OCI-LY1 (cell line): ENCODE measurements at regions not wholly inside any gene's neighbourhood (a gene's known extent, or its start where the extent isn't known, plus 50 kb on each side); places are given as distances from the start of the nearest gene placed in this dataset.

Experiments
- H2AFZ ChIP-seq: fragments of 200-600 bp; sonication (generic), shearing (Covaris generic); 2 replicates; pipeline ENCODE4 v1.6.0; 2014; ENCODE audit warnings: antibody characterized with exemption, mild to moderate bottlenecking, low read length
- H3F3A ChIP-seq: fragments of 200-600 bp; sonication (generic), shearing (Covaris generic); 2 replicates; pipeline ENCODE4 v1.6.0; 2014; ENCODE audit warnings: mild to moderate bottlenecking, antibody characterized with exemption, low read length, moderate library complexity; ENCODE audit not compliant: insufficient read depth
- H3K27ac ChIP-seq: fragments of 200-600 bp; sonication (generic); 2 replicates; pipeline ENCODE4 v1.5.1; 2014; ENCODE audit warnings: low read length, mixed run types, mild to moderate bottlenecking, low read depth; ENCODE audit not compliant: poor library complexity, severe bottlenecking
- H3K27me3 ChIP-seq: fragments of 200-600 bp; sonication (generic); 2 replicates; pipeline ENCODE4 v1.6.0; 2014; ENCODE audit warnings: antibody characterized with exemption, mild to moderate bottlenecking, low read length, moderate library complexity; ENCODE audit not compliant: insufficient read depth
- H3K36me3 ChIP-seq: fragments of 200-600 bp; sonication (generic); 2 replicates; pipeline ENCODE4 v1.6.1; 2014; ENCODE audit warnings: mild to moderate bottlenecking, antibody characterized with exemption, low read length, moderate library complexity, mixed read lengths; ENCODE audit not compliant: insufficient read depth
- H3K4me1 ChIP-seq: fragments of 200-600 bp; sonication (generic); 2 replicates; pipeline ENCODE4 v1.5.1; 2014; ENCODE audit warnings: mild to moderate bottlenecking, low read length, moderate library complexity; ENCODE audit not compliant: insufficient read depth, severe bottlenecking
- H3K4me2 ChIP-seq: fragments of 200-600 bp; sonication (generic), shearing (Covaris generic); 2 replicates; pipeline ENCODE4 v1.6.1; 2014; ENCODE audit warnings: low read length
- H3K4me3 ChIP-seq: fragments of 200-600 bp; sonication (generic); 2 replicates; pipeline ENCODE4 v1.5.1; 2014; ENCODE audit warnings: low read length, low read depth, mild to moderate bottlenecking, mixed read lengths; ENCODE audit not compliant: poor library complexity, severe bottlenecking
- H3K79me2 ChIP-seq: fragments of 200-600 bp; shearing (Covaris generic); 2 replicates; pipeline ENCODE4 v1.6.1; 2016; ENCODE audit warnings: mixed run types, low read length, mixed read lengths; ENCODE audit not compliant: insufficient read depth
- H3K9ac ChIP-seq: fragments of 200-600 bp; sonication (generic), shearing (Covaris generic); 2 replicates; pipeline ENCODE4 v1.6.1; 2014; ENCODE audit warnings: mild to moderate bottlenecking, low read length, mixed read lengths
- H3K9me2 ChIP-seq: fragments of 200-600 bp; sonication (generic), shearing (Covaris generic); 2 replicates; pipeline ENCODE4 v1.6.1; 2014; ENCODE audit warnings: low read depth, mild to moderate bottlenecking, low read length, mixed read lengths
- H3K9me3 ChIP-seq: fragments of 200-600 bp; shearing (Covaris generic); 2 replicates; pipeline ENCODE4 v1.6.1; 2014; ENCODE audit warnings: low read length, mixed read lengths
- H4K20me1 ChIP-seq: fragments of 200-600 bp; sonication (generic), shearing (Covaris generic); 2 replicates; pipeline ENCODE4 v1.6.0; 2016; ENCODE audit warnings: mild to moderate bottlenecking, low read length; ENCODE audit not compliant: insufficient read depth
- CTCF ChIP-seq: fragments of 200-600 bp; sonication (generic), shearing (Covaris generic); IDR thresholded peaks from 2 replicates; pipeline ENCODE4 v1.5.1; 2017; ENCODE audit warnings: mild to moderate bottlenecking, antibody characterized with exemption, low read length, moderate library complexity, mixed read lengths
- EZH2 ChIP-seq: fragments of 200-600 bp; sonication (generic), shearing (Covaris generic); IDR thresholded peaks from 2 replicates; pipeline ENCODE4 v1.8.0; 2017; ENCODE audit warnings: borderline replicate concordance, mixed run types, mild to moderate bottlenecking, antibody characterized with exemption, low read length, moderate library complexity, mixed read lengths

- Histone ChIP-seq H3F3A (no peaks in the 10 kb centered on the region), H3K36me3 (no peaks in the 10 kb centered on the region)
- TF ChIP-seq CTCF, result no peak
These were observed 931.3 kb downstream of the UQCRFS1 start for GRCh38 chr19:28281676-28282075.

GRCh38 chr19:28264556-28264955, 948.4 kb downstream of the UQCRFS1 start:
- H3K9ac ChIP-seq, result no peak overlapping the region
- H3K27me3 ChIP-seq, result no peaks in the 10 kb centered on the region
- no peaks in the 10 kb centered on the region for H3K9me2 ChIP-seq
- TF ChIP-seq EZH2 (no peak), CTCF (no peak)
- H3K4me1 ChIP-seq, result no peaks in the 10 kb centered on the region
- no peak overlapping the region for H3K4me2 ChIP-seq
- H3F3A ChIP-seq, result no peaks in the 10 kb centered on the region
- H3K36me3 ChIP-seq, result no peaks in the 10 kb centered on the region
- no peaks in the 10 kb centered on the region for H4K20me1 ChIP-seq
- no peaks in the 10 kb centered on the region for H3K79me2 ChIP-seq
- H3K9me3 ChIP-seq, result no peaks in the 10 kb centered on the region
- H3K27ac ChIP-seq, result no peak overlapping the region
- no peak overlapping the region for H3K4me3 ChIP-seq
- H2AFZ ChIP-seq, result no peak overlapping the region

More at GRCh38 chr19:28281676-28282075, 931.3 kb downstream of the UQCRFS1 start:
- no peaks in the 10 kb centered on the region for H3K9me3 ChIP-seq
- H3K9me2 ChIP-seq, result no peaks in the 10 kb centered on the region
- H2AFZ ChIP-seq, result no peak overlapping the region
- no peaks in the 10 kb centered on the region for H4K20me1 ChIP-seq
- H3K27me3 ChIP-seq, result no peaks in the 10 kb centered on the region
- H3K4me1 ChIP-seq, result no peaks in the 10 kb centered on the region
- no peak overlapping the region for H3K4me2 ChIP-seq
- H3K4me3 ChIP-seq, result no peak overlapping the region
- no peak overlapping the region for H3K9ac ChIP-seq
- no peaks in the 10 kb centered on the region for H3K79me2 ChIP-seq
- no peak overlapping the region for H3K27ac ChIP-seq

GRCh38 chr19:28258829-28259228, 954.1 kb downstream of the UQCRFS1 start:
- no peaks in the 10 kb centered on the region for H3K79me2 ChIP-seq
- no peak overlapping the region for H3K27ac ChIP-seq
- no peak overlapping the region for H2AFZ ChIP-seq
- H3F3A ChIP-seq, result no peaks in the 10 kb centered on the region
- no peaks in the 10 kb centered on the region for H3K36me3 ChIP-seq
- no peak overlapping the region for H3K9ac ChIP-seq
- no peak overlapping the region for H3K4me2 ChIP-seq
- H3K9me2 ChIP-seq, result no peaks in the 10 kb centered on the region
- no peaks in the 10 kb centered on the region for H3K9me3 ChIP-seq
- no peaks in the 10 kb centered on the region for H3K4me1 ChIP-seq
- no peaks in the 10 kb centered on the region for H4K20me1 ChIP-seq
- H3K4me3 ChIP-seq, result no peak overlapping the region
- 0 out of 2 replicates have a peak, but pooled peaks cover 5% of the 10 kb centered on the region for H3K27me3 ChIP-seq
- TF ChIP-seq EZH2, result no peak
- TF ChIP-seq CTCF, result no peak
